Fibroblast of lung (primary cell): ENCODE measurements at regions not wholly inside any gene's neighbourhood (a gene's known extent, or its start where the extent isn't known, plus 50 kb on each side); places are given as distances from the start of the nearest gene placed in this dataset.

Source experiments
- DNase-seq, 2 donors: peaks; one replicate each; pipeline versions ENCODE4 v3.0.0 to v3.0.0-alpha.2; 2010; ENCODE audit warnings: low read depth in 2 of 2
- H2AFZ ChIP-seq: 2 replicates; pipeline ENCODE4 v1.5.1; 2012; ENCODE audit warnings: low read length, control low read depth, inconsistent platforms
- H3K27ac ChIP-seq: 2 replicates; pipeline ENCODE4 v1.5.1; 2011; ENCODE audit warnings: low read length, control low read depth; ENCODE audit not compliant: insufficient read depth
- H3K27me3 ChIP-seq: 2 replicates; pipeline ENCODE4 v1.5.1; 2011; ENCODE audit warnings: mild to moderate bottlenecking, low read length; ENCODE audit not compliant: control insufficient read depth, insufficient read depth
- H3K36me3 ChIP-seq: 2 replicates; pipeline ENCODE4 v1.5.1; 2011; ENCODE audit warnings: low read length; ENCODE audit not compliant: control insufficient read depth, insufficient read depth
- H3K4me1 ChIP-seq: 2 replicates; pipeline ENCODE4 v1.5.1; 2011; ENCODE audit warnings: low read length; ENCODE audit not compliant: control insufficient read depth, insufficient read depth; ENCODE audit errors: extremely low read depth
- H3K4me2 ChIP-seq: 2 replicates; pipeline ENCODE4 v1.5.1; 2011; ENCODE audit warnings: low read length, control low read depth; ENCODE audit not compliant: insufficient read depth; ENCODE audit errors: extremely low read depth
- H3K4me3 ChIP-seq, 4 experiments: fragments of 200-600 bp in 1 of 4; sonication (generic) in 1 of 4; replicated peaks in 1 of 4; 2 replicates each; pipeline ENCODE4 v1.5.1; 2011 to 2016; ENCODE audit warnings: low read length in 4 of 4, low read depth in 3 of 4, mild to moderate bottlenecking in 3 of 4, control low read depth in 2 of 4, inconsistent platforms in 1 of 4, mixed read lengths in 1 of 4; ENCODE audit not compliant: insufficient read depth in 1 of 4; ENCODE audit errors: control extremely low read depth in 1 of 4
- H3K79me2 ChIP-seq: 2 replicates; pipeline ENCODE4 v1.5.1; 2012; ENCODE audit warnings: mild to moderate bottlenecking, low read length, inconsistent platforms; ENCODE audit not compliant: control insufficient read depth, insufficient read depth
- H3K9ac ChIP-seq: 2 replicates; pipeline ENCODE4 v1.5.1; 2011; ENCODE audit warnings: mild to moderate bottlenecking, low read length, control low read depth; ENCODE audit not compliant: insufficient read depth
- H3K9me3 ChIP-seq: 2 replicates; pipeline ENCODE4 v1.5.1; 2012; ENCODE audit warnings: low read depth, low read length; ENCODE audit not compliant: control insufficient read depth, insufficient read depth
- H4K20me1 ChIP-seq: 2 replicates; pipeline ENCODE4 v1.5.1; 2011; ENCODE audit warnings: low read length; ENCODE audit not compliant: control insufficient read depth, insufficient read depth; ENCODE audit errors: extremely low read depth
- CTCF ChIP-seq, 2 donors: IDR thresholded peaks in 1 of 2; conservative IDR thresholded peaks in 1 of 2; 1 replicate in 1 of 2; 2 replicates in 1 of 2; pipeline ENCODE4 v1.5.1; 2011 to 2012; ENCODE audit warnings: low read length in 2 of 2, control low read depth in 1 of 2, inconsistent platforms in 1 of 2, low read depth in 1 of 2, mild to moderate bottlenecking in 1 of 2
- EZH2 ChIP-seq: IDR thresholded peaks from 2 replicates; pipeline ENCODE4 v1.5.1; 2012; ENCODE audit warnings: low read length, control low read depth, mild to moderate bottlenecking; ENCODE audit errors: missing control alignments

DNA sequence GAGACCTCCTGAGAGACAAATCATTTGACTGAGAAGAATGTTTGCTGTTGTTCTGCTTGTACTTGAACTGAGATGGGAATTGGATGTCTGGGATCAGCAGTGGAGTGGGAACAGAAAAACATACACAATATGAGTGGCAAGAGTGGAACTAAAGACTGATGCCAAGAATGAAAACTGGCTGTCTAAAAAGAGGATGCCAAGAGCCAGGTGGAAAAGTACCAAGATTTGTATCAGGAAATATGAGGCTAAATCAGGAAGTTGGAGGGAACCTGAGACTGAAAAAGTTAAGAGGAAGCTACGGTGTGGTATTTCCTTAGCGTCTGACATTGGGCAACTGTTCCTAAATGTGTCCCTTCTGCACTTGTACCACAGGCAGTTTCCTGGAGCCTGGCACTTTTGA, 440.9 kb upstream of the CELF4 start:
- Histone ChIP-seq H3K27ac (no peak overlapping the region), H3K27me3 (no peaks in the 10 kb centered on the region), H3K4me3 (no peak overlapping the region), H4K20me1 (no peaks in the 10 kb centered on the region), H3K4me1 (no peaks in the 10 kb centered on the region), H3K9me3 (no peaks in the 10 kb centered on the region), H3K36me3 (no peaks in the 10 kb centered on the region), H2AFZ (no peak overlapping the region), H3K79me2 (no peaks in the 10 kb centered on the region), H3K9ac (no peak overlapping the region), H3K4me2 (no peak overlapping the region)
- TF ChIP-seq EZH2 (no peak), CTCF (conservative IDR thresholded peaks at IDR 0.05 in 1 of 2, IDR thresholded peaks at IDR 0.05 in 1 of 2; ENCODE audit: low read depth in 1 of 2, low read length in 2 of 2) (no peak)
- no peak for DNase-seq

DNA sequence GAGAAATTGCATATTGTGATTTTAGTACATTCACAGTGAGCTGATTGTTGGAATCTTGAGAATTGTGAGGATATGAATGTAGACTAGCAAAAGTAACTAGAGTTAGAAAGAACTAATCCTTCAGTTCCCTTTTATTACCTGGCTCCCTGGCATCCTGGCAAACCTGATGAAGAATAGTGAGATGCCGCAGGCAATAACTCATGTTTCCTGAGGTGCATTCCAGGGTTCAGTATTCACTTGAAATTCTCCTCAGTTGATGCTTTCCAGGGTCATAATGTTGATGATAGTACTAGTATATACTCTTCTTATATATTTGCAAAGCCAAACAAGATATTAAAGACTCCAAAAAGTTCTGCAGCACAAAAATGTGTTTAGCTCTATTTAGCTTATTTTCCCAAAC, 432.1 kb upstream of the CELF4 start:
- DNase-seq = no peak
- no peak for TF ChIP-seq EZH2
- TF ChIP-seq CTCF (conservative IDR thresholded peaks at IDR 0.05 in 1 of 2, IDR thresholded peaks at IDR 0.05 in 1 of 2; ENCODE audit: low read depth in 1 of 2, low read length in 2 of 2) = no peak
- H3K36me3 ChIP-seq = no peaks in the 10 kb centered on the region
- H3K27me3 ChIP-seq = no peaks in the 10 kb centered on the region
- H3K4me1 ChIP-seq = no peaks in the 10 kb centered on the region
- H3K4me3 ChIP-seq = no peak overlapping the region
- H4K20me1 ChIP-seq = no peaks in the 10 kb centered on the region
- H3K79me2 ChIP-seq = no peaks in the 10 kb centered on the region
- no peak overlapping the region for H2AFZ ChIP-seq
- no peaks in the 10 kb centered on the region for H3K9me3 ChIP-seq
- H3K9ac ChIP-seq = no peak overlapping the region
- no peak overlapping the region for H3K27ac ChIP-seq
- H3K4me2 ChIP-seq = no peak overlapping the region

GRCh38 chr18:37987901-37988300, 422.3 kb upstream of the CELF4 start:
- DNase-seq = no peak
- Histone ChIP-seq H3K27me3 (no peaks in the 10 kb centered on the region), H2AFZ (no peak overlapping the region), H3K9ac (no peak overlapping the region), H3K27ac (no peak overlapping the region), H4K20me1 (no peaks in the 10 kb centered on the region), H3K36me3 (no peaks in the 10 kb centered on the region), H3K4me3 (no peak overlapping the region), H3K9me3 (no peaks in the 10 kb centered on the region), H3K79me2 (no peaks in the 10 kb centered on the region), H3K4me2 (no peak overlapping the region), H3K4me1 (no peaks in the 10 kb centered on the region)
- no peak for TF ChIP-seq EZH2
- no peak for TF ChIP-seq CTCF (conservative IDR thresholded peaks at IDR 0.05 in 1 of 2, IDR thresholded peaks at IDR 0.05 in 1 of 2; ENCODE audit: low read depth in 1 of 2, low read length in 2 of 2)
